WTC11 (cell line): ENCODE measurements at regions not wholly inside any gene's neighbourhood (a gene's known extent, or its start where the extent isn't known, plus 50 kb on each side); places are given as distances from the start of the nearest gene placed in this dataset.

Source experiments
- ATAC-seq: fragments of 200-7000 bp; cut with Tn5 transposase; 2 replicates; pipeline ENCODE4 v1.10.0; 2021; ENCODE audit warnings: mild to moderate bottlenecking, moderate library complexity
- CTCF ChIA-PET: fragments of 300-600 bp; sonication (Branson Sonifier 250); formaldehyde crosslinking; loops from one replicate; lab custom pipeline; 2021; ENCODE audit warnings: antibody characterized with exemption; lab: Charles Lee
- POLR2A ChIA-PET: fragments of 350-600 bp; sonication (Branson Sonifier 250); formaldehyde crosslinking; loops from one replicate; lab custom pipeline; 2021; ENCODE audit warnings: antibody characterized with exemption; lab: Charles Lee
- DNase-seq: peaks from one replicate; pipeline ENCODE4 v3.0.0; 2021; ENCODE audit warnings: low spot score
- H3K27ac Mint-ChIP-seq: 2 replicates; pipeline ENCODE4 v1.8.0; 2021; ENCODE audit warnings: mixed read lengths
- H3K27me3 Mint-ChIP-seq: 2 replicates; pipeline ENCODE4 v1.8.0; 2021; ENCODE audit warnings: low read depth, mild to moderate bottlenecking, moderate library complexity, mixed read lengths
- H3K36me3 Mint-ChIP-seq: 2 replicates; pipeline ENCODE4 v1.8.0; 2021; ENCODE audit warnings: mixed read lengths
- H3K4me1 Mint-ChIP-seq: 2 replicates; pipeline ENCODE4 v1.8.0; 2022; ENCODE audit warnings: mixed read lengths
- H3K4me3 Mint-ChIP-seq: 2 replicates; pipeline ENCODE4 v1.8.0; 2021; ENCODE audit warnings: mild to moderate bottlenecking, moderate library complexity, mixed read lengths
- H3K9me3 Mint-ChIP-seq: 2 replicates; pipeline ENCODE4 v1.8.0; 2021; ENCODE audit warnings: mixed read lengths
- ATF1 ChIP-seq: sonication (generic); formaldehyde crosslinking; IDR thresholded peaks from 2 replicates; pipeline ENCODE4 v1.8.1; 2023; ENCODE audit warnings: mild to moderate bottlenecking, moderate library complexity, missing genetic modification reagents
- CREB1 ChIP-seq: sonication (generic); formaldehyde crosslinking; IDR thresholded peaks from 2 replicates; pipeline ENCODE4 v1.8.0; 2023; ENCODE audit warnings: mild to moderate bottlenecking, missing genetic modification reagents
- CREM ChIP-seq: sonication (generic); formaldehyde crosslinking; IDR thresholded peaks from 2 replicates; pipeline ENCODE4 v1.8.1; 2022; ENCODE audit warnings: mild to moderate bottlenecking, missing genetic modification reagents, moderate library complexity
- GTF2I ChIP-seq: fragments of 250-450 bp; sonication (Bioruptor Pico); conservative IDR thresholded peaks from 2 replicates; pipeline ENCODE4 v1.4.0; 2021; ENCODE audit warnings: mild to moderate bottlenecking
- NFYB ChIP-seq: sonication (generic); formaldehyde crosslinking; conservative IDR thresholded peaks from 2 replicates; pipeline ENCODE4 v1.8.0; 2022; ENCODE audit warnings: low read depth, missing genetic modification reagents
- PRRX2 ChIP-seq: fragments of 250-450 bp; sonication (Bioruptor Pico); IDR thresholded peaks from 2 replicates; pipeline ENCODE4 v1.8.0; 2021; ENCODE audit warnings: mild to moderate bottlenecking
- SMAD4 ChIP-seq: sonication (generic); formaldehyde crosslinking; IDR thresholded peaks from 2 replicates; pipeline ENCODE4 v1.8.0; 2022; ENCODE audit warnings: mild to moderate bottlenecking, missing genetic modification reagents
- TEAD1 ChIP-seq: sonication (generic); formaldehyde crosslinking; IDR thresholded peaks from 2 replicates; pipeline ENCODE4 v1.8.0; 2022; ENCODE audit warnings: mild to moderate bottlenecking, missing genetic modification reagents
- ZNF263 ChIP-seq: sonication (generic); formaldehyde crosslinking; IDR thresholded peaks from 2 replicates; pipeline ENCODE4 v1.8.1; 2022; ENCODE audit warnings: low read depth, mild to moderate bottlenecking, moderate library complexity, missing genetic modification reagents
- ZNF396 ChIP-seq: fragments of 250-450 bp; sonication (Bioruptor Pico); IDR thresholded peaks from 2 replicates; pipeline ENCODE4 v1.8.0; 2021; ENCODE audit warnings: mild to moderate bottlenecking, moderate library complexity, borderline replicate concordance
- TF ChIP-seq, protein P1 (sequence below): sonication (generic); formaldehyde crosslinking; IDR thresholded peaks from 2 replicates; pipeline ENCODE4 v1.8.0; 2023; ENCODE audit warnings: mild to moderate bottlenecking, missing genetic modification reagents
- TF ChIP-seq, protein P2 (sequence below): fragments of 200-600 bp; IDR thresholded peaks from 2 replicates; pipeline ENCODE4 v1.8.0; 2022; ENCODE audit warnings: antibody characterized with exemption
- TF ChIP-seq, protein P3 (sequence below): sonication (generic); formaldehyde crosslinking; IDR thresholded peaks from 2 replicates; pipeline ENCODE4 v1.8.1; 2023; ENCODE audit warnings: mild to moderate bottlenecking, moderate library complexity, missing genetic modification reagents
- TF ChIP-seq, protein P4 (sequence below): sonication (generic); formaldehyde crosslinking; IDR thresholded peaks from 2 replicates; pipeline ENCODE4 v1.8.0; 2022; ENCODE audit warnings: mild to moderate bottlenecking, missing genetic modification reagents
- TF ChIP-seq, protein P5 (sequence below): fragments of 250-450 bp; sonication (Bioruptor Pico); IDR thresholded peaks from 2 replicates; pipeline ENCODE4 v1.9.0; 2021; ENCODE audit warnings: mild to moderate bottlenecking
- TF ChIP-seq, protein P6 (sequence below): sonication (generic); formaldehyde crosslinking; IDR thresholded peaks from 2 replicates; pipeline ENCODE4 v1.8.1; 2022; ENCODE audit warnings: mild to moderate bottlenecking, missing genetic modification reagents, moderate library complexity, borderline replicate concordance
- TF ChIP-seq, protein P7 (sequence below): sonication (generic); formaldehyde crosslinking; IDR thresholded peaks from 2 replicates; pipeline ENCODE4 v1.8.1; 2023; ENCODE audit warnings: mild to moderate bottlenecking, missing genetic modification reagents

DNA sequence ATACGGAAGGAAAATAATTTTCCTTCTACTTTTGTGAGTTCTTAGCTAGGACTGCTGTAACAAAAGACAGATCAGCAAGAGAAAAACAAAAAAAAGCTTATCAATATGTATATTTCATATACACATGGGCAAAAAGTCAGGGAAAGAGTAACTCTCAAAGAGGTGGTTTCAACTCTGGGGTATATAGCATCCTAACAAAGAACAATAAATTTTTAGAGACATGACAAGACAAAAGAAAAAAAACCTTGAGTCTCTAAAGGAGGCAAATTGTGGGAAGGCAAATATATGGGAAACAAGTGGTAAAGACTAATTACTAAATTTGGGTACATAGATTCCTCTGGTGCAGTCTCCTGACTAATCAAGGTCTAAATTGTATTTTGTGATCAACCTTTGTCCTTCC, 93.2 kb downstream of the C5orf15 start (continued):
- TF ChIP-seq, protein P1, sequence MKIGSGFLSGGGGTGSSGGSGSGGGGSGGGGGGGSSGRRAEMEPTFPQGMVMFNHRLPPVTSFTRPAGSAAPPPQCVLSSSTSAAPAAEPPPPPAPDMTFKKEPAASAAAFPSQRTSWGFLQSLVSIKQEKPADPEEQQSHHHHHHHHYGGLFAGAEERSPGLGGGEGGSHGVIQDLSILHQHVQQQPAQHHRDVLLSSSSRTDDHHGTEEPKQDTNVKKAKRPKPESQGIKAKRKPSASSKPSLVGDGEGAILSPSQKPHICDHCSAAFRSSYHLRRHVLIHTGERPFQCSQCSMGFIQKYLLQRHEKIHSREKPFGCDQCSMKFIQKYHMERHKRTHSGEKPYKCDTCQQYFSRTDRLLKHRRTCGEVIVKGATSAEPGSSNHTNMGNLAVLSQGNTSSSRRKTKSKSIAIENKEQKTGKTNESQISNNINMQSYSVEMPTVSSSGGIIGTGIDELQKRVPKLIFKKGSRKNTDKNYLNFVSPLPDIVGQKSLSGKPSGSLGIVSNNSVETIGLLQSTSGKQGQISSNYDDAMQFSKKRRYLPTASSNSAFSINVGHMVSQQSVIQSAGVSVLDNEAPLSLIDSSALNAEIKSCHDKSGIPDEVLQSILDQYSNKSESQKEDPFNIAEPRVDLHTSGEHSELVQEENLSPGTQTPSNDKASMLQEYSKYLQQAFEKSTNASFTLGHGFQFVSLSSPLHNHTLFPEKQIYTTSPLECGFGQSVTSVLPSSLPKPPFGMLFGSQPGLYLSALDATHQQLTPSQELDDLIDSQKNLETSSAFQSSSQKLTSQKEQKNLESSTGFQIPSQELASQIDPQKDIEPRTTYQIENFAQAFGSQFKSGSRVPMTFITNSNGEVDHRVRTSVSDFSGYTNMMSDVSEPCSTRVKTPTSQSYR (CRISPR knock-in tag) = no peak
- TF ChIP-seq ZNF396 (CRISPR knock-in tag) = no peak

DNA sequence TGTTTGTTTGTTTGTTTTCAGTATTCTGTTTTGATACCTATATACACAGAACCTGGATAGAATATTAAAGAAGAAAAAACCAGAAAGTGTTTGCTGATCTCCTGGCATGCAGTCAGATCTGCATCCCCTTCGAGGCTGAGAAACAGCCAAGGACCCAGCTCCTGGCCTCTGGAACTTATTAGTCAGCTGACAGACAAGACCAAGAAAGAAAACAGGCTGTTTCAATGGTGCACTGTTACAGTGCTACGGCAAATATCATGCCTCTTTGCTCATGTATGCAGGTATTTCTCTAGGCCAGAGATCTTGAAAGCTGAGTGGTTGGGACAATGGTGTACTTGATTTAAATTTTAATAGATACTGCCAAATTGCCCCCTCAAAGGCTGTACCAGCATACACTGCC, 95.0 kb downstream of the C5orf15 start:
- CTCF ChIA-PET = no interaction called here
- POLR2A ChIA-PET = no interaction called here
- H3K36me3 Mint-ChIP-seq = peaks cover 11% of the 10 kb centered on the region
- no peaks in the 10 kb centered on the region for H3K27me3 Mint-ChIP-seq
- ATAC-seq (no peak), DNase-seq (no peak)
- H3K27ac Mint-ChIP-seq = no peak overlapping the region
- peaks cover 23% of the 10 kb centered on the region for H3K9me3 Mint-ChIP-seq
- TF ChIP-seq TEAD1 = no peak
- TF ChIP-seq, protein P2, sequence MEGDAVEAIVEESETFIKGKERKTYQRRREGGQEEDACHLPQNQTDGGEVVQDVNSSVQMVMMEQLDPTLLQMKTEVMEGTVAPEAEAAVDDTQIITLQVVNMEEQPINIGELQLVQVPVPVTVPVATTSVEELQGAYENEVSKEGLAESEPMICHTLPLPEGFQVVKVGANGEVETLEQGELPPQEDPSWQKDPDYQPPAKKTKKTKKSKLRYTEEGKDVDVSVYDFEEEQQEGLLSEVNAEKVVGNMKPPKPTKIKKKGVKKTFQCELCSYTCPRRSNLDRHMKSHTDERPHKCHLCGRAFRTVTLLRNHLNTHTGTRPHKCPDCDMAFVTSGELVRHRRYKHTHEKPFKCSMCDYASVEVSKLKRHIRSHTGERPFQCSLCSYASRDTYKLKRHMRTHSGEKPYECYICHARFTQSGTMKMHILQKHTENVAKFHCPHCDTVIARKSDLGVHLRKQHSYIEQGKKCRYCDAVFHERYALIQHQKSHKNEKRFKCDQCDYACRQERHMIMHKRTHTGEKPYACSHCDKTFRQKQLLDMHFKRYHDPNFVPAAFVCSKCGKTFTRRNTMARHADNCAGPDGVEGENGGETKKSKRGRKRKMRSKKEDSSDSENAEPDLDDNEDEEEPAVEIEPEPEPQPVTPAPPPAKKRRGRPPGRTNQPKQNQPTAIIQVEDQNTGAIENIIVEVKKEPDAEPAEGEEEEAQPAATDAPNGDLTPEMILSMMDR = no peak
- TF ChIP-seq, protein P1 (CRISPR knock-in tag) = no peak
- TF ChIP-seq, protein P3, sequence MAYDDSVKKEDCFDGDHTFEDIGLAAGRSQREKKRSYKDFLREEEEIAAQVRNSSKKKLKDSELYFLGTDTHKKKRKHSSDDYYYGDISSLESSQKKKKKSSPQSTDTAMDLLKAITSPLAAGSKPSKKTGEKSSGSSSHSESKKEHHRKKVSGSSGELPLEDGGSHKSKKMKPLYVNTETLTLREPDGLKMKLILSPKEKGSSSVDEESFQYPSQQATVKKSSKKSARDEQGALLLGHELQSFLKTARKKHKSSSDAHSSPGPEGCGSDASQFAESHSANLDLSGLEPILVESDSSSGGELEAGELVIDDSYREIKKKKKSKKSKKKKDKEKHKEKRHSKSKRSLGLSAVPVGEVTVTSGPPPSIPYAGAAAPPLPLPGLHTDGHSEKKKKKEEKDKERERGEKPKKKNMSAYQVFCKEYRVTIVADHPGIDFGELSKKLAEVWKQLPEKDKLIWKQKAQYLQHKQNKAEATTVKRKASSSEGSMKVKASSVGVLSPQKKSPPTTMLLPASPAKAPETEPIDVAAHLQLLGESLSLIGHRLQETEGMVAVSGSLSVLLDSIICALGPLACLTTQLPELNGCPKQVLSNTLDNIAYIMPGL = no peak
- TF ChIP-seq SMAD4 (CRISPR knock-in tag) = no peak
- TF ChIP-seq, protein P4, sequence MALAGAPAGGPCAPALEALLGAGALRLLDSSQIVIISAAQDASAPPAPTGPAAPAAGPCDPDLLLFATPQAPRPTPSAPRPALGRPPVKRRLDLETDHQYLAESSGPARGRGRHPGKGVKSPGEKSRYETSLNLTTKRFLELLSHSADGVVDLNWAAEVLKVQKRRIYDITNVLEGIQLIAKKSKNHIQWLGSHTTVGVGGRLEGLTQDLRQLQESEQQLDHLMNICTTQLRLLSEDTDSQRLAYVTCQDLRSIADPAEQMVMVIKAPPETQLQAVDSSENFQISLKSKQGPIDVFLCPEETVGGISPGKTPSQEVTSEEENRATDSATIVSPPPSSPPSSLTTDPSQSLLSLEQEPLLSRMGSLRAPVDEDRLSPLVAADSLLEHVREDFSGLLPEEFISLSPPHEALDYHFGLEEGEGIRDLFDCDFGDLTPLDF = no peak
- no peak overlapping the region for H3K4me3 Mint-ChIP-seq
- H3K4me1 Mint-ChIP-seq = peaks cover 15% of the 10 kb centered on the region

DNA sequence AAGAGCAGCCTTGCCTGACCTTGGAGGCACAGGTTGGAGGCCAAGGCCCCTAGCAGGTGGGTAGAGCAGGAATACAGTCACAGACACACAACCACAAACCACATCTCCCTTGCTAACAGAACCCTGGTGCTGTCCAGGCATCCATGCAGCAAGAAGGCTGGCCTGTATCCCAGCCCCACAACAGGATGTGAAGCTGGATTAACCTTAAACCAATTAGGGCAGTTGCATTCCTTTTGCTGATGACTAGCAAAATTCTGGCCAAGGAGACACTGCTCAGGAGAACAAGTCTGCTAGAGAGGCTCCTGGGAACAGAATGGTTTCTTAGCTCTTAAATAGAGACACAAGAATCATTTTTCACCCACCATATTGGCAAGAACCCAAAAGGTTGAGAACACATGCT, 97.8 kb downstream of the C5orf15 start:
- TF ChIP-seq CREB1 = no peak
- no peak for TF ChIP-seq ZNF263 (CRISPR knock-in tag)
- TF ChIP-seq, protein P5, sequence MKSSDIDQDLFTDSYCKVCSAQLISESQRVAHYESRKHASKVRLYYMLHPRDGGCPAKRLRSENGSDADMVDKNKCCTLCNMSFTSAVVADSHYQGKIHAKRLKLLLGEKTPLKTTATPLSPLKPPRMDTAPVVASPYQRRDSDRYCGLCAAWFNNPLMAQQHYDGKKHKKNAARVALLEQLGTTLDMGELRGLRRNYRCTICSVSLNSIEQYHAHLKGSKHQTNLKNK = no peak
- no peak for TF ChIP-seq PRRX2 (CRISPR knock-in tag)
- TF ChIP-seq ATF1 (CRISPR knock-in tag) = no peak
- no peak for TF ChIP-seq CREM (CRISPR knock-in tag)
- TF ChIP-seq NFYB (CRISPR knock-in tag) = no peak
- TF ChIP-seq, protein P6, sequence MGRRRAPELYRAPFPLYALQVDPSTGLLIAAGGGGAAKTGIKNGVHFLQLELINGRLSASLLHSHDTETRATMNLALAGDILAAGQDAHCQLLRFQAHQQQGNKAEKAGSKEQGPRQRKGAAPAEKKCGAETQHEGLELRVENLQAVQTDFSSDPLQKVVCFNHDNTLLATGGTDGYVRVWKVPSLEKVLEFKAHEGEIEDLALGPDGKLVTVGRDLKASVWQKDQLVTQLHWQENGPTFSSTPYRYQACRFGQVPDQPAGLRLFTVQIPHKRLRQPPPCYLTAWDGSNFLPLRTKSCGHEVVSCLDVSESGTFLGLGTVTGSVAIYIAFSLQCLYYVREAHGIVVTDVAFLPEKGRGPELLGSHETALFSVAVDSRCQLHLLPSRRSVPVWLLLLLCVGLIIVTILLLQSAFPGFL (CRISPR knock-in tag) = no peak
- TF ChIP-seq, protein P7, sequence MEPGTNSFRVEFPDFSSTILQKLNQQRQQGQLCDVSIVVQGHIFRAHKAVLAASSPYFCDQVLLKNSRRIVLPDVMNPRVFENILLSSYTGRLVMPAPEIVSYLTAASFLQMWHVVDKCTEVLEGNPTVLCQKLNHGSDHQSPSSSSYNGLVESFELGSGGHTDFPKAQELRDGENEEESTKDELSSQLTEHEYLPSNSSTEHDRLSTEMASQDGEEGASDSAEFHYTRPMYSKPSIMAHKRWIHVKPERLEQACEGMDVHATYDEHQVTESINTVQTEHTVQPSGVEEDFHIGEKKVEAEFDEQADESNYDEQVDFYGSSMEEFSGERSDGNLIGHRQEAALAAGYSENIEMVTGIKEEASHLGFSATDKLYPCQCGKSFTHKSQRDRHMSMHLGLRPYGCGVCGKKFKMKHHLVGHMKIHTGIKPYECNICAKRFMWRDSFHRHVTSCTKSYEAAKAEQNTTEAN = no peak
- no peak for TF ChIP-seq GTF2I (CRISPR knock-in tag)
- DNase-seq = no peak
- Mint-ChIP-seq H3K9me3 (peaks cover 19% of the 10 kb centered on the region), H3K27me3 (no peaks in the 10 kb centered on the region), H3K36me3 (peaks cover 7% of the 10 kb centered on the region), H3K4me1 (no peaks in the 10 kb centered on the region), H3K4me3 (no peak overlapping the region), H3K27ac (no peak overlapping the region)
- no peak for ATAC-seq
- CTCF ChIA-PET = interaction anchor here (0.5 to 1.8 kb wide), 10 partner anchors 33 to 529 kb away, joined by 3 to 10 read pairs (median 3); no protein-coding TSS in a partner anchor
- POLR2A ChIA-PET = no interaction called here
